ENCODE measurements at regions not wholly inside any gene's neighbourhood (a gene's known extent, or its start where the extent isn't known, plus 50 kb on each side); places are given as distances from the start of the nearest gene placed in this dataset.

- DNase-seq (ENCODE audit: low read depth) = no peak
- TF ChIP-seq, protein P1, sequence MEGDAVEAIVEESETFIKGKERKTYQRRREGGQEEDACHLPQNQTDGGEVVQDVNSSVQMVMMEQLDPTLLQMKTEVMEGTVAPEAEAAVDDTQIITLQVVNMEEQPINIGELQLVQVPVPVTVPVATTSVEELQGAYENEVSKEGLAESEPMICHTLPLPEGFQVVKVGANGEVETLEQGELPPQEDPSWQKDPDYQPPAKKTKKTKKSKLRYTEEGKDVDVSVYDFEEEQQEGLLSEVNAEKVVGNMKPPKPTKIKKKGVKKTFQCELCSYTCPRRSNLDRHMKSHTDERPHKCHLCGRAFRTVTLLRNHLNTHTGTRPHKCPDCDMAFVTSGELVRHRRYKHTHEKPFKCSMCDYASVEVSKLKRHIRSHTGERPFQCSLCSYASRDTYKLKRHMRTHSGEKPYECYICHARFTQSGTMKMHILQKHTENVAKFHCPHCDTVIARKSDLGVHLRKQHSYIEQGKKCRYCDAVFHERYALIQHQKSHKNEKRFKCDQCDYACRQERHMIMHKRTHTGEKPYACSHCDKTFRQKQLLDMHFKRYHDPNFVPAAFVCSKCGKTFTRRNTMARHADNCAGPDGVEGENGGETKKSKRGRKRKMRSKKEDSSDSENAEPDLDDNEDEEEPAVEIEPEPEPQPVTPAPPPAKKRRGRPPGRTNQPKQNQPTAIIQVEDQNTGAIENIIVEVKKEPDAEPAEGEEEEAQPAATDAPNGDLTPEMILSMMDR (conservative IDR thresholded peaks at IDR 0.05; ENCODE audit: low read depth, low read length) = no peak
- H3K4me3 ChIP-seq (ENCODE audit: low read depth, low read length) = no peak overlapping the region
These were observed 245.0 kb downstream of the ATP23 start for GRCh38 chr12:58186401-58186800.

GRCh38 chr12:58186914-58187313 lies 245.5 kb downstream of the ATP23 start:
- DNase-seq (ENCODE audit: low read depth) = no peak
- TF ChIP-seq, protein P1 (conservative IDR thresholded peaks at IDR 0.05; ENCODE audit: low read depth, low read length) = no peak
- H3K4me3 ChIP-seq (ENCODE audit: low read depth, low read length) = no peak overlapping the region

GRCh38 chr12:58189030-58189429 lies 247.7 kb downstream of the ATP23 start:
- TF ChIP-seq, protein P1 (conservative IDR thresholded peaks at IDR 0.05; ENCODE audit: low read depth, low read length) = no peak
- no peak overlapping the region for H3K4me3 ChIP-seq (ENCODE audit: low read depth, low read length)
- DNase-seq (ENCODE audit: low read depth) = no peak

DNA sequence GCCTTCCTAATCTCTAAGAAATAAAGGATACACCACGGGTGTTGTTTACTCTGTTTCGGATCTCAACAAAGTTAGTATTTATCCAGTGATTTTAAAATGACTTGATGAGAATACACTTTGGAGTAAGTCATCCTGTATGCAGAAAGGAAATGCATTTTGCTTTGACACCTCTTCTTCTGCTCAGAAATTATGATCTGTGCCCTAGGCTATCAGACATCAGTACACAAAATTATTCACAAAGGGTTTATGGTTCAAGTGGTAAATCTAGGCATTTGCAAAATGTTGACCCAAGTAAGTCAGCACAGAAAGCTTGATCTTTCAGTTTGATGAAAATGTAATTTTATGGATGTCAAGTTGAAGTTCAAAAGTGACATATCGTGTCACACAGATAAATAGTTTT lies 248.5 kb downstream of the ATP23 start:
- DNase-seq (ENCODE audit: low read depth) = no peak
- TF ChIP-seq, protein P1 (conservative IDR thresholded peaks at IDR 0.05; ENCODE audit: low read depth, low read length) = no peak
- H3K4me3 ChIP-seq (ENCODE audit: low read depth, low read length) = no peak overlapping the region

DNA sequence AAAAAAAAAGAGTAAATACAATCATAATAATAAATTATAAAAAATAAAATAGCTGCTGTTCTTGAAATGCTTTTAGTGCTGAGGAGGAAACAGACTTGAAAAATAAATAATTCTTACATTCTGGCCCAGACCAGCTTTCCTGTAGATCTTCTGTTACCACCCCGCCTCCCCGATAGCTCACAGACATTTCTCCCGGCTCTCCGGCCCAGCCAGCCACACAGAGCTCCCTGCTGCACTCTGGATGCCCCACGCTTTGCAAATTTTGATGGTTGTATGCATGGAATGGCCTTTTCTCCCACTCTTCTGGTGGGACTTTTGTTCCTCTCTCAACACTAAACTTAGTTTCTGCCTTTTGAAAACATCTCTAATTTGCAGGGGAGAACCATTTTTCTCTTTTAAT lies 249.3 kb downstream of the ATP23 start:
- TF ChIP-seq, protein P1 (conservative IDR thresholded peaks at IDR 0.05; ENCODE audit: low read depth, low read length) = no peak
- no peak for DNase-seq (ENCODE audit: low read depth)
- no peak overlapping the region for H3K4me3 ChIP-seq (ENCODE audit: low read depth, low read length)

- TF ChIP-seq, protein P1 (conservative IDR thresholded peaks at IDR 0.05; ENCODE audit: low read depth, low read length) = no peak
- H3K4me3 ChIP-seq (ENCODE audit: low read depth, low read length) = no peak overlapping the region
- DNase-seq (ENCODE audit: low read depth) = no peak
These were observed 255.6 kb downstream of the ATP23 start for GRCh38 chr12:58196971-58197370.

GRCh38 chr12:58202933-58203718 lies 261.8 kb downstream of the ATP23 start:
- DNase-seq (ENCODE audit: low read depth) = peak; percentile 23
- H3K4me3 ChIP-seq (ENCODE audit: low read depth, low read length) = no peak overlapping the region
- TF ChIP-seq, protein P1 (conservative IDR thresholded peaks at IDR 0.05; ENCODE audit: low read depth, low read length) = no peak
